ENCODE measurements at regions not wholly inside any gene's neighbourhood (a gene's known extent, or its start where the extent isn't known, plus 50 kb on each side); places are given as distances from the start of the nearest gene placed in this dataset.

DNA sequence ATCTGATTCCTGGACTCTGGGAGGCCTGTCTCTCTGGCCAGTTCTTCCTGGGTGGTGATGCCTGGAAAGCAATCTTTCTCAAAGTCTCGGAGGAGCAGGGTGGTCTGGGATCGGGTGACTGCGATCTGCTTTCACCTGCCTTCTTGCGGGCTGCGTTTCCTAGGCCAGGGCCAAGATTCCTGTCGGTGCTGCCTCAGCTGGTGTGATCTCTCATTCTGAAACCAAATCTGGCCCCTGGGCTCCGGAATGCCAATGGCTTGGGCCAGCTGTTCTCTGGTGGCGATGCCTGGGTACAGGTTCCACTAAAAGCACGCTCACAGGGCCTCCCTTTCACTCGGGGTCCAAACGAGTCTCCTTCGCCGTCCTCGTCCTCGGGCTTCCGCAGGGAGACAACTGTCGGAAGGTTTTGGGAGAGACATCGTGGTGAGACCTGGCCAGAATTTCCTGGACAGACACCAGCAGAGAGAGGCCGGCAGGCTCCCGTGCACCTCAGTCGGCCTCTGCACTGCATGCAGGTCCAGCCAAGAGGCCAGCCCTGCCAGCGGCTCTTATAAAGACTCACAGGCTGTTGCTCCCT lies 187.1 kb downstream of the ALG10 start:
- H3K9me2 ChIP-seq = no peaks in the 10 kb centered on the region
- H4K20me1 ChIP-seq (ENCODE audit: insufficient read depth) = no peaks in the 10 kb centered on the region
- TF ChIP-seq RCOR1 (IDR thresholded peaks at IDR 0.05; ENCODE audit: low read length) (no peak), RFX5 (IDR thresholded peaks at IDR 0.05; ENCODE audit: low read length) (no peak), JUND (IDR thresholded peaks at IDR 0.05) (no peak), GATA2 (CRISPR knock-in tag; IDR thresholded peaks at IDR 0.05) (no peak), MXI1 (IDR thresholded peaks at IDR 0.05; ENCODE audit: low read depth, low read length) (no peak), FOSL2 (IDR thresholded peaks at IDR 0.05; ENCODE audit: borderline replicate concordance, low read depth) (no peak), NRF1 (IDR thresholded peaks at IDR 0.05; ENCODE audit: low read depth, low read length) (no peak), YY1 (IDR thresholded peaks at IDR 0.05; ENCODE audit: low read depth) (no peak)
- TF ChIP-seq, protein P1, sequence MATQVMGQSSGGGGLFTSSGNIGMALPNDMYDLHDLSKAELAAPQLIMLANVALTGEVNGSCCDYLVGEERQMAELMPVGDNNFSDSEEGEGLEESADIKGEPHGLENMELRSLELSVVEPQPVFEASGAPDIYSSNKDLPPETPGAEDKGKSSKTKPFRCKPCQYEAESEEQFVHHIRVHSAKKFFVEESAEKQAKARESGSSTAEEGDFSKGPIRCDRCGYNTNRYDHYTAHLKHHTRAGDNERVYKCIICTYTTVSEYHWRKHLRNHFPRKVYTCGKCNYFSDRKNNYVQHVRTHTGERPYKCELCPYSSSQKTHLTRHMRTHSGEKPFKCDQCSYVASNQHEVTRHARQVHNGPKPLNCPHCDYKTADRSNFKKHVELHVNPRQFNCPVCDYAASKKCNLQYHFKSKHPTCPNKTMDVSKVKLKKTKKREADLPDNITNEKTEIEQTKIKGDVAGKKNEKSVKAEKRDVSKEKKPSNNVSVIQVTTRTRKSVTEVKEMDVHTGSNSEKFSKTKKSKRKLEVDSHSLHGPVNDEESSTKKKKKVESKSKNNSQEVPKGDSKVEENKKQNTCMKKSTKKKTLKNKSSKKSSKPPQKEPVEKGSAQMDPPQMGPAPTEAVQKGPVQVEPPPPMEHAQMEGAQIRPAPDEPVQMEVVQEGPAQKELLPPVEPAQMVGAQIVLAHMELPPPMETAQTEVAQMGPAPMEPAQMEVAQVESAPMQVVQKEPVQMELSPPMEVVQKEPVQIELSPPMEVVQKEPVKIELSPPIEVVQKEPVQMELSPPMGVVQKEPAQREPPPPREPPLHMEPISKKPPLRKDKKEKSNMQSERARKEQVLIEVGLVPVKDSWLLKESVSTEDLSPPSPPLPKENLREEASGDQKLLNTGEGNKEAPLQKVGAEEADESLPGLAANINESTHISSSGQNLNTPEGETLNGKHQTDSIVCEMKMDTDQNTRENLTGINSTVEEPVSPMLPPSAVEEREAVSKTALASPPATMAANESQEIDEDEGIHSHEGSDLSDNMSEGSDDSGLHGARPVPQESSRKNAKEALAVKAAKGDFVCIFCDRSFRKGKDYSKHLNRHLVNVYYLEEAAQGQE (IDR thresholded peaks at IDR 0.05; ENCODE audit: low read depth, low read length) = no peak
- TF ChIP-seq, protein P2, sequence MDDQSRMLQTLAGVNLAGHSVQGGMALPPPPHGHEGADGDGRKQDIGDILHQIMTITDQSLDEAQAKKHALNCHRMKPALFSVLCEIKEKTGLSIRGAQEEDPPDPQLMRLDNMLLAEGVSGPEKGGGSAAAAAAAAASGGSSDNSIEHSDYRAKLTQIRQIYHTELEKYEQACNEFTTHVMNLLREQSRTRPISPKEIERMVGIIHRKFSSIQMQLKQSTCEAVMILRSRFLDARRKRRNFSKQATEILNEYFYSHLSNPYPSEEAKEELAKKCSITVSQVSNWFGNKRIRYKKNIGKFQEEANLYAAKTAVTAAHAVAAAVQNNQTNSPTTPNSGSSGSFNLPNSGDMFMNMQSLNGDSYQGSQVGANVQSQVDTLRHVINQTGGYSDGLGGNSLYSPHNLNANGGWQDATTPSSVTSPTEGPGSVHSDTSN (IDR thresholded peaks at IDR 0.05) = no peak
- no peak overlapping the region for H3K9ac ChIP-seq
- no peaks in the 10 kb centered on the region for H3K4me1 ChIP-seq (ENCODE audit: control insufficient read depth in 1 of 2, insufficient read depth in 2 of 2, low read depth in 1 of 2, low read length in 1 of 2)
- no peak overlapping the region for H2AFZ ChIP-seq (ENCODE audit: low read depth)
- H3K9me3 ChIP-seq = no peaks in the 10 kb centered on the region
- H3F3A ChIP-seq (replicated peaks; ENCODE audit: insufficient read depth) = no peaks in the 10 kb centered on the region
- no peak overlapping the region for H3K27ac ChIP-seq (ENCODE audit: low read depth in 2 of 2, low read length in 1 of 2)
- H3K4me3 ChIP-seq (ENCODE audit: low read depth in 2 of 2, low read length in 1 of 2) = no peak overlapping the region
- H3K36me3 ChIP-seq (replicated peaks in 1 of 2; ENCODE audit: control insufficient read depth in 1 of 2, insufficient read depth in 2 of 2, low read length in 1 of 2) = no peaks in the 10 kb centered on the region
- peak; percentile 7 for DNase-seq
- H3K27me3 ChIP-seq (ENCODE audit: insufficient read depth) = no peaks in the 10 kb centered on the region; the same call in 1 of the 2 replicates
- H3K4me2 ChIP-seq = no peak overlapping the region
- WGBS (ENCODE audit: low lambda C conversion rate) = 27% methylated on average over 22 of the region's 22 CpGs
- ChIA-PET POLR2A (no interaction called here), CTCF (no interaction called here)
- H3K79me2 ChIP-seq (ENCODE audit: insufficient read depth) = no peaks in the 10 kb centered on the region

- no peaks in the 10 kb centered on the region for H3F3A ChIP-seq (replicated peaks; ENCODE audit: insufficient read depth)
- H4K20me1 ChIP-seq (ENCODE audit: insufficient read depth) = no peaks in the 10 kb centered on the region
- H3K4me1 ChIP-seq (ENCODE audit: control insufficient read depth in 1 of 2, insufficient read depth in 2 of 2, low read depth in 1 of 2, low read length in 1 of 2) = no peaks in the 10 kb centered on the region
- H3K9me2 ChIP-seq = no peaks in the 10 kb centered on the region
- peak; percentile 9 for DNase-seq
- no peak overlapping the region for H2AFZ ChIP-seq (ENCODE audit: low read depth)
- H3K79me2 ChIP-seq (ENCODE audit: insufficient read depth) = no peaks in the 10 kb centered on the region
- H3K27me3 ChIP-seq (ENCODE audit: insufficient read depth) = no peaks in the 10 kb centered on the region; the same call in 1 of the 2 replicates
- H3K4me2 ChIP-seq = no peak overlapping the region
- WGBS (ENCODE audit: low lambda C conversion rate) = 26% methylated on average over 13 of the region's 14 CpGs
- no peaks in the 10 kb centered on the region for H3K9me3 ChIP-seq
- CTCF ChIA-PET = no interaction called here
- H3K36me3 ChIP-seq (replicated peaks in 1 of 2; ENCODE audit: control insufficient read depth in 1 of 2, insufficient read depth in 2 of 2, low read length in 1 of 2) = no peaks in the 10 kb centered on the region
- POLR2A ChIA-PET = no interaction called here
- H3K4me3 ChIP-seq (ENCODE audit: low read depth in 2 of 2, low read length in 1 of 2) = no peak overlapping the region
- no peak overlapping the region for H3K9ac ChIP-seq
- no peak overlapping the region for H3K27ac ChIP-seq (ENCODE audit: low read depth in 2 of 2, low read length in 1 of 2)
- TF ChIP-seq MXI1 (IDR thresholded peaks at IDR 0.05; ENCODE audit: low read depth, low read length) (no peak), SIN3A (IDR thresholded peaks at IDR 0.05; ENCODE audit: borderline replicate concordance, low read depth, low read length) (no peak), EP300 (IDR thresholded peaks at IDR 0.05; ENCODE audit: borderline replicate concordance in 1 of 2, low read depth in 1 of 2, low read length in 1 of 2) (no peak), TEAD4 (IDR thresholded peaks at IDR 0.05; ENCODE audit: borderline replicate concordance, insufficient read depth) (no peak), TAF1 (IDR thresholded peaks at IDR 0.05; ENCODE audit: borderline replicate concordance, low read depth, low read length) (no peak), ZBTB33 (IDR thresholded peaks at IDR 0.05; ENCODE audit: borderline replicate concordance, low read depth) (no peak), GABPA (IDR thresholded peaks at IDR 0.05; ENCODE audit: low read depth) (no peak), RXRA (IDR thresholded peaks at IDR 0.05; ENCODE audit: borderline replicate concordance, low read depth) (no peak), YY1 (IDR thresholded peaks at IDR 0.05; ENCODE audit: low read depth) (no peak), RCOR1 (IDR thresholded peaks at IDR 0.05; ENCODE audit: low read length) (no peak), NFIC (IDR thresholded peaks at IDR 0.05; ENCODE audit: borderline replicate concordance) (no peak)
- TF ChIP-seq, protein P2 (IDR thresholded peaks at IDR 0.05) = no peak
These were observed 187.9 kb downstream of the ALG10 start for GRCh38 chr12:34210183-34210582.
